OCI-LY1 (cell line): ENCODE measurements at regions not wholly inside any gene's neighbourhood (a gene's known extent, or its start where the extent isn't known, plus 50 kb on each side); places are given as distances from the start of the nearest gene placed in this dataset.

ENCODE experiments used
- EZH2 ChIP-seq: fragments of 200-600 bp; sonication (generic), shearing (Covaris generic); IDR thresholded peaks from 2 replicates; pipeline ENCODE4 v1.8.0; 2017; ENCODE audit warnings: borderline replicate concordance, mixed run types, mild to moderate bottlenecking, antibody characterized with exemption, low read length, moderate library complexity, mixed read lengths
- TF ChIP-seq, protein P1 (sequence below): fragments of 200-600 bp; sonication (generic), shearing (Covaris generic); IDR thresholded peaks from 2 replicates; pipeline ENCODE4 v1.5.1; 2017; ENCODE audit warnings: mild to moderate bottlenecking, antibody characterized with exemption, low read length, moderate library complexity, mixed read lengths

GRCh38 chr10:131681122-131681521 is 219.7 kb upstream of the PPP2R2D start:
- TF ChIP-seq, protein P1, sequence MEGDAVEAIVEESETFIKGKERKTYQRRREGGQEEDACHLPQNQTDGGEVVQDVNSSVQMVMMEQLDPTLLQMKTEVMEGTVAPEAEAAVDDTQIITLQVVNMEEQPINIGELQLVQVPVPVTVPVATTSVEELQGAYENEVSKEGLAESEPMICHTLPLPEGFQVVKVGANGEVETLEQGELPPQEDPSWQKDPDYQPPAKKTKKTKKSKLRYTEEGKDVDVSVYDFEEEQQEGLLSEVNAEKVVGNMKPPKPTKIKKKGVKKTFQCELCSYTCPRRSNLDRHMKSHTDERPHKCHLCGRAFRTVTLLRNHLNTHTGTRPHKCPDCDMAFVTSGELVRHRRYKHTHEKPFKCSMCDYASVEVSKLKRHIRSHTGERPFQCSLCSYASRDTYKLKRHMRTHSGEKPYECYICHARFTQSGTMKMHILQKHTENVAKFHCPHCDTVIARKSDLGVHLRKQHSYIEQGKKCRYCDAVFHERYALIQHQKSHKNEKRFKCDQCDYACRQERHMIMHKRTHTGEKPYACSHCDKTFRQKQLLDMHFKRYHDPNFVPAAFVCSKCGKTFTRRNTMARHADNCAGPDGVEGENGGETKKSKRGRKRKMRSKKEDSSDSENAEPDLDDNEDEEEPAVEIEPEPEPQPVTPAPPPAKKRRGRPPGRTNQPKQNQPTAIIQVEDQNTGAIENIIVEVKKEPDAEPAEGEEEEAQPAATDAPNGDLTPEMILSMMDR = no peak
- TF ChIP-seq EZH2 = no peak
